KMS-11 (cell line): ENCODE measurements at regions not wholly inside any gene's neighbourhood (a gene's known extent, or its start where the extent isn't known, plus 50 kb on each side); places are given as distances from the start of the nearest gene placed in this dataset.

Source experiments
- H2AFZ ChIP-seq: fragments of 200-600 bp; sonication (generic); 2 replicates; pipeline ENCODE4 v1.6.1; 2016; ENCODE audit warnings: antibody characterized with exemption, mixed run types, low read depth
- H3K27ac ChIP-seq: fragments of 200-600 bp; sonication (generic); 2 replicates; pipeline ENCODE4 v1.6.1; 2016; ENCODE audit warnings: mild to moderate bottlenecking, mixed run types
- H3K27me3 ChIP-seq: fragments of 200-600 bp; sonication (generic); 2 replicates; pipeline ENCODE4 v1.6.1; 2017; ENCODE audit warnings: mild to moderate bottlenecking, low read depth, mixed run types, moderate library complexity; ENCODE audit not compliant: insufficient read depth
- H3K36me3 ChIP-seq: fragments of 200-600 bp; sonication (generic); 2 replicates; pipeline ENCODE4 v1.6.1; 2017; ENCODE audit warnings: mild to moderate bottlenecking, mixed run types; ENCODE audit not compliant: insufficient read depth
- H3K4me1 ChIP-seq: fragments of 200-600 bp; sonication (generic); 2 replicates; pipeline ENCODE4 v1.6.1; 2016; ENCODE audit warnings: mild to moderate bottlenecking, low read depth, mixed run types; ENCODE audit not compliant: poor library complexity, severe bottlenecking
- H3K4me2 ChIP-seq: fragments of 200-600 bp; sonication (generic); 2 replicates; pipeline ENCODE4 v1.7.0; 2016; ENCODE audit warnings: mild to moderate bottlenecking, mixed run types
- H3K4me3 ChIP-seq: fragments of 200-600 bp; sonication (generic); IDR thresholded peaks from 2 replicates; pipeline ENCODE4 v1.6.1; 2017; ENCODE audit warnings: low read depth, low read length, mixed read lengths; ENCODE audit not compliant: insufficient read depth
- H3K79me2 ChIP-seq: fragments of 200-600 bp; sonication (generic); 2 replicates; pipeline ENCODE4 v1.6.1; 2016; ENCODE audit warnings: low read depth, mixed run types; ENCODE audit not compliant: insufficient read depth
- H3K9ac ChIP-seq: fragments of 200-600 bp; sonication (generic); 2 replicates; pipeline ENCODE4 v1.6.1; 2016; ENCODE audit warnings: mild to moderate bottlenecking, mixed run types
- H4K20me1 ChIP-seq: fragments of 200-600 bp; sonication (generic); 2 replicates; pipeline ENCODE4 v1.6.1; 2016; ENCODE audit warnings: mild to moderate bottlenecking, mixed run types; ENCODE audit not compliant: insufficient read depth
- CTCF ChIP-seq: fragments of 200-600 bp; sonication (generic); conservative IDR thresholded peaks from 2 replicates; pipeline ENCODE4 v1.6.1; 2017; ENCODE audit warnings: low read depth, mild to moderate bottlenecking, antibody characterized with exemption, low read length, moderate library complexity, mixed read lengths

- Histone ChIP-seq H3K4me1 (no peaks in the 10 kb centered on the region), H4K20me1 (no peaks in the 10 kb centered on the region), H3K79me2 (no peaks in the 10 kb centered on the region), H3K9ac (no peak overlapping the region), H2AFZ (no peak overlapping the region), H3K27me3 (peaks cover 20% of the 10 kb centered on the region; the same call in 1 of the 2 replicates), H3K36me3 (no peaks in the 10 kb centered on the region), H3K4me3 (no peak overlapping the region), H3K4me2 (no peak overlapping the region), H3K27ac (no peak overlapping the region)
- TF ChIP-seq CTCF = no peak
These were observed 77.6 kb downstream of the RIPK4 start for GRCh38 chr21:41689289-41689583.

- Histone ChIP-seq H3K4me3 (no peak overlapping the region), H4K20me1 (no peaks in the 10 kb centered on the region), H2AFZ (no peak overlapping the region), H3K36me3 (no peaks in the 10 kb centered on the region), H3K9ac (no peak overlapping the region), H3K4me2 (no peak overlapping the region), H3K4me1 (no peaks in the 10 kb centered on the region), H3K27me3 (peaks cover 22% of the 10 kb centered on the region; the same call in 1 of the 2 replicates), H3K79me2 (no peaks in the 10 kb centered on the region), H3K27ac (no peak overlapping the region)
- TF ChIP-seq CTCF = no peak
These were observed 79.2 kb downstream of the RIPK4 start for GRCh38 chr21:41687633-41688032.

GRCh38 chr21:41686664-41687063, 80.2 kb downstream of the RIPK4 start:
- Histone ChIP-seq H3K4me1 (no peaks in the 10 kb centered on the region), H3K27ac (no peak overlapping the region), H3K36me3 (no peaks in the 10 kb centered on the region), H3K9ac (no peak overlapping the region), H3K27me3 (peaks cover 22% of the 10 kb centered on the region; the same call in 1 of the 2 replicates), H3K4me2 (no peak overlapping the region), H3K4me3 (no peak overlapping the region), H3K79me2 (no peaks in the 10 kb centered on the region), H2AFZ (no peak overlapping the region), H4K20me1 (no peaks in the 10 kb centered on the region)
- TF ChIP-seq CTCF = no peak

GRCh38 chr21:41685511-41686149, 81.2 kb downstream of the RIPK4 start:
- Histone ChIP-seq H3K4me2 (no peak overlapping the region), H2AFZ (no peak overlapping the region), H3K9ac (no peak overlapping the region), H3K79me2 (no peaks in the 10 kb centered on the region), H4K20me1 (no peaks in the 10 kb centered on the region), H3K4me3 (no peak overlapping the region), H3K27me3 (peaks cover 29% of the 10 kb centered on the region; the same call in 1 of the 2 replicates), H3K36me3 (no peaks in the 10 kb centered on the region), H3K4me1 (no peaks in the 10 kb centered on the region), H3K27ac (no peak overlapping the region)
- TF ChIP-seq CTCF = no peak
